KMS-11 (cell line): ENCODE measurements at regions not wholly inside any gene's neighbourhood (a gene's known extent, or its start where the extent isn't known, plus 50 kb on each side); places are given as distances from the start of the nearest gene placed in this dataset.
"Not testable (repeated sequence)": the region's sequence is repeated elsewhere in the genome, so short reads cannot be mapped to it uniquely, and the experiment has no call there.

Experiments used
- H2AFZ ChIP-seq: fragments of 200-600 bp; sonication (generic); 2 replicates; pipeline ENCODE4 v1.6.1; 2016; ENCODE audit warnings: antibody characterized with exemption, mixed run types, low read depth
- H3K27ac ChIP-seq: fragments of 200-600 bp; sonication (generic); 2 replicates; pipeline ENCODE4 v1.6.1; 2016; ENCODE audit warnings: mild to moderate bottlenecking, mixed run types
- H3K27me3 ChIP-seq: fragments of 200-600 bp; sonication (generic); 2 replicates; pipeline ENCODE4 v1.6.1; 2017; ENCODE audit warnings: mild to moderate bottlenecking, low read depth, mixed run types, moderate library complexity; ENCODE audit not compliant: insufficient read depth
- H3K36me3 ChIP-seq: fragments of 200-600 bp; sonication (generic); 2 replicates; pipeline ENCODE4 v1.6.1; 2017; ENCODE audit warnings: mild to moderate bottlenecking, mixed run types; ENCODE audit not compliant: insufficient read depth
- H3K4me1 ChIP-seq: fragments of 200-600 bp; sonication (generic); 2 replicates; pipeline ENCODE4 v1.6.1; 2016; ENCODE audit warnings: mild to moderate bottlenecking, low read depth, mixed run types; ENCODE audit not compliant: poor library complexity, severe bottlenecking
- H3K4me2 ChIP-seq: fragments of 200-600 bp; sonication (generic); 2 replicates; pipeline ENCODE4 v1.7.0; 2016; ENCODE audit warnings: mild to moderate bottlenecking, mixed run types
- H3K4me3 ChIP-seq: fragments of 200-600 bp; sonication (generic); IDR thresholded peaks from 2 replicates; pipeline ENCODE4 v1.6.1; 2017; ENCODE audit warnings: low read depth, low read length, mixed read lengths; ENCODE audit not compliant: insufficient read depth
- H3K79me2 ChIP-seq: fragments of 200-600 bp; sonication (generic); 2 replicates; pipeline ENCODE4 v1.6.1; 2016; ENCODE audit warnings: low read depth, mixed run types; ENCODE audit not compliant: insufficient read depth
- H3K9ac ChIP-seq: fragments of 200-600 bp; sonication (generic); 2 replicates; pipeline ENCODE4 v1.6.1; 2016; ENCODE audit warnings: mild to moderate bottlenecking, mixed run types
- H4K20me1 ChIP-seq: fragments of 200-600 bp; sonication (generic); 2 replicates; pipeline ENCODE4 v1.6.1; 2016; ENCODE audit warnings: mild to moderate bottlenecking, mixed run types; ENCODE audit not compliant: insufficient read depth
- TF ChIP-seq, protein P1 (sequence below): fragments of 200-600 bp; sonication (generic); conservative IDR thresholded peaks from 2 replicates; pipeline ENCODE4 v1.6.1; 2017; ENCODE audit warnings: low read depth, mild to moderate bottlenecking, antibody characterized with exemption, low read length, moderate library complexity, mixed read lengths

DNA sequence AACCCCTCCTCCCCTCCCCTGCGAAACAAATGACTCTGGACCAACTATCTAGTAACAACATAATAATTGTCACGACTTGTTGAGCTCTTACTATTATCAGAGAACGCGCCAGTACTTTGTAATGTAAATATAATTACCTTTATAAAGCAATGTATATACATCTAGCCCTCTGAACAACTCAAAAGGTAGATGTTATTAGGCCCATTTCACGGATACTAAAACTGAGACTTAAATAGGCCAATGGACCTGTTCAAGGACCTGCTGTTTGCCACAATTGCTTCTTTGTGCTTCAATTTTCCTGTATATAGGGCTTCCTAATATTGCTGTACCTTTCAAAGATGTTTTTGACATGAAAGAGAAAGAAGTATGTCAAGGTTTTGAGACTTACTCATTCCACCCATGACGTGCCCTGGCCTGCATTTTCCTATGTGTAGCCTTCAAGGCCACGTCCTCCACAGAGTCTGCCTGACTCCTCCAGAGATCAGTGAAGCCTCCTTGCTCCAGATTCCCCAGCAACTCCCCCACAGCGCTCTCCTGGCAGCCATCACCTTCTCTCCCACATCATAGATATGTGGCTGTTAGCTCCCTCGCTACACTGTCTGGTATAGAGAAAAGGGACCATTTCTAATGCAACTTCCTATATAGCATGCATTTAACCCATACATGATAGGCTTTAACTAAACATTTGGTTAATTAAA, 156.6 kb downstream of the SKIDA1 start:
- Histone ChIP-seq H3K79me2 (no peaks in the 10 kb centered on the region), H3K4me2 (no peak overlapping the region), H3K4me3 (no peak overlapping the region), H3K4me1 (peaks cover 15% of the 10 kb centered on the region), H3K9ac (no peak overlapping the region), H3K36me3 (no peaks in the 10 kb centered on the region), H2AFZ (no peak overlapping the region), H3K27ac (no peak overlapping the region), H3K27me3 (no peaks in the 10 kb centered on the region), H4K20me1 (no peaks in the 10 kb centered on the region)
- TF ChIP-seq, protein P1, sequence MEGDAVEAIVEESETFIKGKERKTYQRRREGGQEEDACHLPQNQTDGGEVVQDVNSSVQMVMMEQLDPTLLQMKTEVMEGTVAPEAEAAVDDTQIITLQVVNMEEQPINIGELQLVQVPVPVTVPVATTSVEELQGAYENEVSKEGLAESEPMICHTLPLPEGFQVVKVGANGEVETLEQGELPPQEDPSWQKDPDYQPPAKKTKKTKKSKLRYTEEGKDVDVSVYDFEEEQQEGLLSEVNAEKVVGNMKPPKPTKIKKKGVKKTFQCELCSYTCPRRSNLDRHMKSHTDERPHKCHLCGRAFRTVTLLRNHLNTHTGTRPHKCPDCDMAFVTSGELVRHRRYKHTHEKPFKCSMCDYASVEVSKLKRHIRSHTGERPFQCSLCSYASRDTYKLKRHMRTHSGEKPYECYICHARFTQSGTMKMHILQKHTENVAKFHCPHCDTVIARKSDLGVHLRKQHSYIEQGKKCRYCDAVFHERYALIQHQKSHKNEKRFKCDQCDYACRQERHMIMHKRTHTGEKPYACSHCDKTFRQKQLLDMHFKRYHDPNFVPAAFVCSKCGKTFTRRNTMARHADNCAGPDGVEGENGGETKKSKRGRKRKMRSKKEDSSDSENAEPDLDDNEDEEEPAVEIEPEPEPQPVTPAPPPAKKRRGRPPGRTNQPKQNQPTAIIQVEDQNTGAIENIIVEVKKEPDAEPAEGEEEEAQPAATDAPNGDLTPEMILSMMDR = no peak

- no peak overlapping the region for H3K27ac ChIP-seq
- H3K4me1 ChIP-seq = peaks cover 11% of the 10 kb centered on the region
- H3K27me3 ChIP-seq = no peaks in the 10 kb centered on the region
- TF ChIP-seq, protein P1 = no peak
- H4K20me1 ChIP-seq = no peaks in the 10 kb centered on the region
- H3K79me2 ChIP-seq = no peaks in the 10 kb centered on the region
- H3K4me3 ChIP-seq = no peak overlapping the region
- no peaks in the 10 kb centered on the region for H3K36me3 ChIP-seq
- H2AFZ ChIP-seq = no peak overlapping the region
- H3K9ac ChIP-seq = no peak overlapping the region
- H3K4me2 ChIP-seq = no peak overlapping the region
These were observed 157.4 kb downstream of the SKIDA1 start for GRCh38 chr10:21368022-21368582.

DNA sequence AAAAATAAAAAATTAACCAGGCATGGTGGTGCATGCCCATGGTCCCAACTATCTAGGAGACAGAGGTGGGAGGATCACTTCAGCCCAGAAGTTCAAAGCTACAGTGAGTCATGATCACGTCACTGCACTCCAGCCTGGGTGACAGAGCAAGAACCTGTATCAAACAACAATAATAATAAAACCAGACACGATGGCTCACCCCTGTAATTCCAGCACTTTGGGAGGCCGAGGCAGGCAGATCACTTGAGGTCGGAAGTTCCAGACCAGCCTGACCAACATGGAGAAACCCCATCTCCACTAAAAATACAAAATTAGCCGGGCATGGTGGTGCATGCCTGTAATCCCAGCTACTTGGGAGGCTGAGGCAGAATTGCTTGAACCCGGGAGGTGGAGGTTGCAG, 159.4 kb downstream of the SKIDA1 start:
- H3K4me3 ChIP-seq, H2AFZ ChIP-seq, H3K36me3 ChIP-seq, H4K20me1 ChIP-seq, H3K27me3 ChIP-seq, H3K4me1 ChIP-seq, H3K4me2 ChIP-seq, H3K79me2 ChIP-seq, H3K27ac ChIP-seq, H3K9ac ChIP-seq: not testable (repeated sequence)

GRCh38 chr10:21364196-21365114, 161.0 kb downstream of the SKIDA1 start:
- no peak overlapping the region for H3K4me2 ChIP-seq
- H4K20me1 ChIP-seq = no peaks in the 10 kb centered on the region
- no peak overlapping the region for H2AFZ ChIP-seq
- TF ChIP-seq, protein P1 = no peak
- H3K79me2 ChIP-seq = no peaks in the 10 kb centered on the region
- no peak overlapping the region for H3K4me3 ChIP-seq
- no peaks in the 10 kb centered on the region for H3K4me1 ChIP-seq
- no peak overlapping the region for H3K9ac ChIP-seq
- H3K36me3 ChIP-seq = no peaks in the 10 kb centered on the region
- H3K27me3 ChIP-seq = no peaks in the 10 kb centered on the region
- H3K27ac ChIP-seq = no peak overlapping the region
